Neural progenitor cell (in vitro differentiated cells): ENCODE measurements at regions not wholly inside any gene's neighbourhood (a gene's known extent, or its start where the extent isn't known, plus 50 kb on each side); places are given as distances from the start of the nearest gene placed in this dataset.
"Not testable (repeated sequence)": the region's sequence is repeated elsewhere in the genome, so short reads cannot be mapped to it uniquely, and the experiment has no call there.

Experiments used
- DNase-seq: peaks from one replicate; pipeline ENCODE4 v3.0.0-alpha.2; 2016; ENCODE audit warnings: low spot score
- H2AFZ ChIP-seq: fragments of 200-600 bp; sonication (generic); replicated peaks from 2 replicates; pipeline ENCODE4 v1.6.1; 2016; ENCODE audit warnings: antibody characterized with exemption
- H3F3A ChIP-seq: fragments of 200-600 bp; sonication (generic); 2 replicates; pipeline ENCODE4 v1.6.1; 2016; ENCODE audit warnings: antibody characterized with exemption, low read depth
- H3K27ac ChIP-seq: fragments of 200-600 bp; sonication (generic); 2 replicates; pipeline ENCODE4 v1.5.1; 2016; ENCODE audit warnings: mild to moderate bottlenecking
- H3K27me3 ChIP-seq: fragments of 200-600 bp; sonication (generic); 2 replicates; pipeline ENCODE4 v1.6.1; 2016; ENCODE audit warnings: mild to moderate bottlenecking, moderate library complexity
- H3K36me3 ChIP-seq: fragments of 200-600 bp; sonication (generic); 2 replicates; pipeline ENCODE4 v1.5.1; 2016
- H3K4me1 ChIP-seq: fragments of 200-600 bp; sonication (generic); 2 replicates; pipeline ENCODE4 v1.6.1; 2016; ENCODE audit warnings: mixed run types
- H3K4me2 ChIP-seq: fragments of 200-600 bp; sonication (generic); 2 replicates; pipeline ENCODE4 v1.6.1; 2016
- H3K4me3 ChIP-seq: fragments of 200-600 bp; sonication (generic); 2 replicates; pipeline ENCODE4 v1.5.1; 2016
- H3K79me2 ChIP-seq: fragments of 200-600 bp; sonication (generic); 2 replicates; pipeline ENCODE4 v1.6.1; 2016; ENCODE audit warnings: low read depth
- H3K9ac ChIP-seq: fragments of 200-600 bp; sonication (generic); 2 replicates; pipeline ENCODE4 v1.6.1; 2016
- H3K9me3 ChIP-seq: fragments of 200-600 bp; sonication (generic); 2 replicates; pipeline ENCODE4 v1.5.1; 2016; ENCODE audit warnings: low read depth
- H4K20me1 ChIP-seq: fragments of 200-600 bp; sonication (generic); 2 replicates; pipeline ENCODE4 v1.6.1; 2016; ENCODE audit warnings: low read depth
- H3K27ac Mint-ChIP-seq: 3 replicates; pipeline ENCODE4 v1.8.0; 2021; ENCODE audit warnings: mixed read lengths
- H3K27me3 Mint-ChIP-seq: 2 replicates; pipeline ENCODE4 v1.8.0; 2022; ENCODE audit warnings: low read depth, mild to moderate bottlenecking, inconsistent platforms, moderate library complexity, mixed read lengths; ENCODE audit not compliant: insufficient read depth
- H3K36me3 Mint-ChIP-seq: 3 replicates; pipeline ENCODE4 v1.8.0; 2021; ENCODE audit warnings: mixed read lengths
- H3K4me1 Mint-ChIP-seq: 3 replicates; pipeline ENCODE4 v1.8.0; 2021; ENCODE audit warnings: mixed read lengths
- H3K4me3 Mint-ChIP-seq: 3 replicates; pipeline ENCODE4 v1.8.0; 2021; ENCODE audit warnings: mild to moderate bottlenecking, moderate library complexity, mixed read lengths
- H3K9me3 Mint-ChIP-seq: 3 replicates; pipeline ENCODE4 v1.8.0; 2020; ENCODE audit warnings: mixed read lengths
- CTCF ChIP-seq: fragments of 200-600 bp; sonication (generic); IDR thresholded peaks from 2 replicates; pipeline ENCODE4 v1.5.1; 2017; ENCODE audit warnings: antibody characterized with exemption, mild to moderate bottlenecking
- EZH2 ChIP-seq: fragments of 200-600 bp; sonication (generic); IDR thresholded peaks from 2 replicates; pipeline ENCODE4 v1.6.1; 2017; ENCODE audit warnings: antibody characterized with exemption, mild to moderate bottlenecking, moderate library complexity
- EZH2phosphoT487 ChIP-seq: fragments of 200-600 bp; sonication (generic); IDR thresholded peaks from 2 replicates; pipeline ENCODE4 v1.6.1; 2017; ENCODE audit warnings: antibody characterized with exemption

- Histone ChIP-seq H2AFZ (no peak overlapping the region), H3F3A (no peaks in the 10 kb centered on the region), H3K4me1 (peaks cover 13% of the 10 kb centered on the region), H3K9ac (no peak overlapping the region), H3K27ac (no peak overlapping the region), H3K79me2 (no peaks in the 10 kb centered on the region), H3K4me3 (no peak overlapping the region), H4K20me1 (no peaks in the 10 kb centered on the region), H3K9me3 (no peaks in the 10 kb centered on the region), H3K36me3 (no peaks in the 10 kb centered on the region), H3K4me2 (no peak overlapping the region), H3K27me3 (peaks cover 95% of the 10 kb centered on the region)
- Mint-ChIP-seq H3K36me3 (no peaks in the 10 kb centered on the region), H3K4me1 (peaks cover 9% of the 10 kb centered on the region), H3K4me3 (no peak overlapping the region), H3K27me3 (peaks cover 53% of the 10 kb centered on the region), H3K9me3 (peaks cover 21% of the 10 kb centered on the region), H3K27ac (no peak overlapping the region)
- TF ChIP-seq EZH2 (no peak), EZH2phosphoT487 (no peak), CTCF (no peak)
- DNase-seq = no peak
These were observed 107.8 kb downstream of the ADRA2C start for GRCh38 chr4:3874028-3874415.

- Mint-ChIP-seq H3K36me3 (no peaks in the 10 kb centered on the region), H3K4me3 (no peak overlapping the region), H3K27ac (no peak overlapping the region), H3K4me1 (peaks cover 14% of the 10 kb centered on the region), H3K9me3 (peaks cover 24% of the 10 kb centered on the region), H3K27me3 (peaks cover 55% of the 10 kb centered on the region)
- H3K9ac ChIP-seq = no peak overlapping the region
- H3F3A ChIP-seq = no peaks in the 10 kb centered on the region
- H3K9me3 ChIP-seq = no peaks in the 10 kb centered on the region
- no peak for DNase-seq
- peaks cover 13% of the 10 kb centered on the region for H3K4me1 ChIP-seq
- H3K27me3 ChIP-seq = peaks cover 95% of the 10 kb centered on the region
- H2AFZ ChIP-seq = no peak overlapping the region
- no peak overlapping the region for H3K4me2 ChIP-seq
- no peaks in the 10 kb centered on the region for H3K79me2 ChIP-seq
- TF ChIP-seq CTCF (no peak), EZH2 (no peak), EZH2phosphoT487 (no peak)
- H3K4me3 ChIP-seq = no peak overlapping the region
- no peak overlapping the region for H3K27ac ChIP-seq
- H4K20me1 ChIP-seq = no peaks in the 10 kb centered on the region
- H3K36me3 ChIP-seq = no peaks in the 10 kb centered on the region
These were observed 108.4 kb downstream of the ADRA2C start for GRCh38 chr4:3874525-3875110.

DNA sequence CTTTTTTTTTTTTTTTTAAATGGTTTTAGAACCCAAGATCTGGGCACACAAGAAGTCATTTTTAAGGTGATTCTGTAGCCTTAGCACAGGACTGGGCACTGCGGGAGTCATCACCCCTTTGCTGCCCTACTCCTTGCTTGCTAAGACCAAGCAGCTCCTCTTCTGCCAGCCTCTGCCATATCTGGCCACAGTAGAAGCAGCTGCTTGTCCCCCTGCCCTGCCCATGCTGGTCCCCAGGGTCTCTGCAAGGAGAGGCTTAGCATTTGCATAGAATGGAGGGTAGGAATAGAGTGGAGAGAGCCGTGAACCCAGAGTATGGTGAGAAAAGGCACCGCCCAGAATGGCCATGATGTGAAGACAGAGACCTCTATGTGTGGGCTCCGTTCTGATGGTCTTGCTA, 109.3 kb downstream of the ADRA2C start:
- TF ChIP-seq CTCF = no peak
- TF ChIP-seq EZH2phosphoT487 = no peak
- TF ChIP-seq EZH2 = no peak
- Histone ChIP-seq H3K4me2 (no peak overlapping the region), H3K27me3 (peaks cover 95% of the 10 kb centered on the region), H3F3A (no peaks in the 10 kb centered on the region), H3K27ac (no peak overlapping the region), H3K36me3 (no peaks in the 10 kb centered on the region), H3K9me3 (no peaks in the 10 kb centered on the region), H3K4me3 (no peak overlapping the region), H3K9ac (no peak overlapping the region), H3K4me1 (peaks cover 19% of the 10 kb centered on the region), H2AFZ (no peak overlapping the region), H4K20me1 (no peaks in the 10 kb centered on the region), H3K79me2 (no peaks in the 10 kb centered on the region)
- Mint-ChIP-seq H3K4me1 (peaks cover 14% of the 10 kb centered on the region), H3K9me3 (peaks cover 24% of the 10 kb centered on the region), H3K27me3 (peaks cover 48% of the 10 kb centered on the region), H3K36me3 (no peaks in the 10 kb centered on the region), H3K27ac (no peak overlapping the region), H3K4me3 (no peak overlapping the region)
- DNase-seq = no peak

DNA sequence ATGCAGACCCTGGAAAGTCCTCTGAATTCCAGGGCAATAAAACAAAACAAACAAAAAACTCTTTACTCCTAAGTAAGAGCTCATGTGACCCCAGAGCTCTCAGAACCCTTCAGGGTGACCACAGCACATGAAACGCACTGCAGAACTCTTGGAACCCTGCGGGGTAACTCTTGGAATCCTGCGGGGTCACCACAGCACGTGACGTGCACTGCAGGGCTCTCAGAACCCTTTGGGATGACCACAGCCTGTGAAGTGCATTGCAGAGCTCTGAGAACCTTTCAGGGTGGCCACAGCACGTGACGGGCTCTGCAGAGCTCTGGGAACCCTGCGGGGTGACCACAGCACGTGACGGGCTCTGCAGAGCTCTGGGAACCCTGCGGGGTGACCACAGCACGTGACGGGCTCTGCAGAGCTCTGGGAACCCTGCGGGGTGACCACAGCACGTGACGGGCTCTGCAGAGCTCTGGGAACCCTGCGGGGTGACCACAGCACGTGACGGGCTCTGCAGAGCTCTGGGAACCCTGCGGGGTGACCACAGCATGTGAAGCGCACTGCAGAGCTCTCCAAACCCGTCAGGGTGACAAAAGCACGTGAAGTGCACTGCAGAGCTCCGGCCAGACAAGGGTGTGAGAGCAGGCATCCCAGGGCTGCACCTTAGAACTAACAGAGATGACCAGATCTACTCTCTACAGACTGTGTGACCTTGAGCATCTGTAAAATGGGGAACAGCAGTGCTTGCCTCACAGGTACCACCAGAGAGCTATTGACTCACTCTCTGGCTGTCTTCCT, 110.1 kb downstream of the ADRA2C start:
- H3K27me3 Mint-ChIP-seq = peaks cover 46% of the 10 kb centered on the region
- H3K36me3 Mint-ChIP-seq, H3K79me2 ChIP-seq, H3K4me2 ChIP-seq, H3K27ac Mint-ChIP-seq, H2AFZ ChIP-seq, H3K4me1 Mint-ChIP-seq, H4K20me1 ChIP-seq, DNase-seq, H3K9ac ChIP-seq, H3K36me3 ChIP-seq, H3K27ac ChIP-seq, H3K4me3 Mint-ChIP-seq, H3K9me3 ChIP-seq, H3K4me3 ChIP-seq, H3F3A ChIP-seq: not testable (repeated sequence)
- H3K9me3 Mint-ChIP-seq = peaks cover 23% of the 10 kb centered on the region
- Histone ChIP-seq H3K4me1 (peaks cover 16% of the 10 kb centered on the region), H3K27me3 (peaks cover 87% of the 10 kb centered on the region)
